ENCODE measurements at regions not wholly inside any gene's neighbourhood (a gene's known extent, or its start where the extent isn't known, plus 50 kb on each side); places are given as distances from the start of the nearest gene placed in this dataset.

- no peak for DNase-seq (ENCODE audit: low read depth)
Measured at GRCh38 chr17:15039366-15039765, 225.8 kb downstream of the PMP22 start.

- peak; percentile 36 for DNase-seq (ENCODE audit: low read depth)
Measured at GRCh38 chr17:15038656-15039055, 226.5 kb downstream of the PMP22 start.

GRCh38 chr17:15036238-15036637, 228.9 kb downstream of the PMP22 start:
- DNase-seq (ENCODE audit: low read depth), result no peak

DNA sequence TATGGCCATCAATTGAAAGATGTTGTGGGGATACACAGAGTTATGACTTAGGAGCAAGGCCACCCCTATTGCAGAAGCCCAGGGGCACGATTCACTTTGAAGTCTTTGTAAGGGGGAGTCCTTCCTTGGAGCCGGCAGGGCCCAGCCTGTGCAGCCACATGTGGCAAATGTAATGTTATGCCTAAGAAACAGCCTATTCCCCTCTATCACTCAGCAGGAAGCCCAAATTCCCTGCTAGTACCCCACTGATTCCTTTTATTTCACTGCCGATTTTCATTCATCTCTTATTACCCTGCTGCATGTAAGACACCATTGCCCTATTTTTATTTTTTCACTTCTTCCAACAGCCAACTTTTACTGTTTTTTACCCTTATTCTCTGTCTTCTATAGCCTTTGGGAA, 233.2 kb downstream of the PMP22 start:
- no peak for DNase-seq (ENCODE audit: low read depth)

- no peak for DNase-seq (ENCODE audit: low read depth)
Measured at GRCh38 chr17:15029469-15029868, 235.7 kb downstream of the PMP22 start.

- no peak for DNase-seq (ENCODE audit: low read depth)
Measured at GRCh38 chr17:15027853-15028252, 237.3 kb downstream of the PMP22 start.

DNA sequence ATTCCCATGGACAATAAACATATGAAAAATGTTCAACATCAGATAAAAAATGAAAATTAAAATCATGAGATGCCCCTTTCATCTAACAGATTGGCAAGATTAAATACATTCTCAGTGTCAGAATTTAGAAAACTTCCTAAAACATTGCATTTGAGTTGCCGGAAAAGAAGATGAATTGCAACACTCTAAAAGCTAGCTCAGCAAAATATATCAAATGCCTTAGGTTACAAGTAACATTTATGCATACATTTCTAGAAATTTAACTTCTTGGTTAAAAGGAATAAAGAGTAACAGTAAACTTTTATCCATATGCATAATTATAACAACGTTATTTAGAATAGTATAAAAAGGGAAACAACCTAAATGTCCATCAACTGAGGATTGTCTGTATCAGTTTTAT, 239.0 kb downstream of the PMP22 start:
- DNase-seq (ENCODE audit: low read depth), result no peak

DNA sequence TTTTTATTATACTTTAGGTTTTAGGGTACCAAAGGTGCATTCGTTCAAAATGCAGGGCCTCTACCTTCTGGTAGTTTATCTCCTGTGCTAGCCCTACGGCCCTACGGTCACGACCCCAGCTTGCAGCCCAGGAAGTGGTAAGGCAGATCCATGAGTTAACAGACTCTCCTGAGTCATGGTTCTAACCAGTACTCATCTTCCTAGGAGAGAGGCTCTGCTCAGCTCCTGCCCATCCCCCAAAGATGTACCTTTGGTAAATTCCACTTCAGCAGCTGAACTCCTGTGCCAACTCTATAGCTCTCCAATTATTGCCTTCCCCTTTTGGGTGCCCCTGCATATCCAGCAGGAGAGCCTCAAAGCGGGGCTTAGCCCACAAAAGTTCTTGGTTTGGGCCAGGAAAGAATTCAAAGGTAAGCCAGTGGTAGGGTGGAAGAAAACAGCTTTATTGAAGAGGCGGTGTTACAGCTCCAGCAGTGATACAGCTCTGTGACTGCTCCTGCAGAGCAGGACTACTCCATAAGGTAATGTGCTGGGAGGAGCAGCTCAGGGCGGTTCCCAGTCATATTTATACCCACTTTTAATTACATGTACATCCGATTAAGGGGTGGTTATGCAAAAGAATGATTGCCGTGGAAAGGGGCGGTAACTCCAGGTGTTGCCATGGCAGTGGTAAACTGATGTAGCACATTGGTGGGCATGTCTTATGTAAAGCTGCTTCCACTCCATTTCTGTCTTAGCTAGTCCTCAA, 241.4 kb downstream of the PMP22 start:
- DNase-seq (ENCODE audit: low read depth), result no peak

DNA sequence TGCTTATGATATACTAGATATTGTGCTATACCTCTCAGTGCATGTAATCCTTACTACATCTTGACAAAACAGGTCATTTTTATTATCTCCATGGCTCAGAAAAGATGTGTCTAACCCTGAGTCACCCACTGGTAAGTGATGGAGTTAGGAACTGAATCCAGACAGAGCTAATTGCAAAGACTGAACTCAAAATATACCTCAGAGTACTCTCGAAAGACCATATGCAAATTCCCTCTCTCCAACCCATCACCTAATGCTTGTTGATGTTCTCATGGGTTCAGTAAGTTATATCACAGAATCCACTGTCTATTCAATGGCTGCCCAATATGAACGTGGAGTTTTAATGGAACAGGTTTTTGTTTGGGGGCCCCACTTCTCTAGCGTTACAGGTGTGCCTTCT, 246.0 kb downstream of the PMP22 start:
- DNase-seq (ENCODE audit: low read depth), result no peak

- DNase-seq (ENCODE audit: low read depth), result no peak
Measured at GRCh38 chr17:15012351-15012980, 252.7 kb downstream of the PMP22 start.

- DNase-seq (ENCODE audit: low read depth), result no peak
Measured at GRCh38 chr17:15009087-15009486, 256.0 kb downstream of the PMP22 start.

GRCh38 chr17:15007147-15007553, 258.0 kb downstream of the PMP22 start:
- no peak for DNase-seq (ENCODE audit: low read depth)

DNA sequence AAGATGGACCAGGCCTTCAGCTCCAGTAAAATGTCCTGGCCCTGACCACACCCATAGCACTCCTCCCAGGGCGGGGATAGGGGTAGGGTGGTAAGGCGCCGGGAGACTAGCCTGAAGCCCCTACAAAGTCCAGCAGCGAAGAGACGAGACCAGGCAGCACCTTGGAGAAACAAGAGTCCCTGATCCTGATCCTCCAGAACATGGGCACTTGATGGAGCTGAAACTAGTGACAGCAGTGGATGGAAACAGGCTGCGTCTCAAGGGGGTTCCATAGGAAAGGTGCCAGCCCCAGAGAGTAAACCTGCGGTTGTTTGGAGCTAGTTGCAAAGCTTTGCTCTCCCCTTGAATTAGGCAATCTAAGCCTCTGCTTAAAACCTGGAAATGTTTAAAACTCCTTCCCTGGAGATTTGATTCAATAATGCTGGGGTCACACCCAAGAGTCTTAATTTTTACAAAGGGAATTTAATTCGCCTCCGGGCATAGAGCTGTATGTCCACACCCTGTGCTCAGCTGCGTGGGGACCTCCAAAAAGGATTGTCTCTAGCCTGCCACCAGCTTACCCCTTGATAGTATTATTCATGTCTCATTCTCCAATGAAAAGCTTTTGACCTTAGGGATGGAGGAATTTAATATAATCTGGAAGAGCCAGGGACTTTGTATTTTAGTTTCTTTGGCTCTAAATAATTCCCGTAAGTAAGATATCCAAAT, 258.6 kb downstream of the PMP22 start:
- DNase-seq (ENCODE audit: low read depth), result no peak

DNA sequence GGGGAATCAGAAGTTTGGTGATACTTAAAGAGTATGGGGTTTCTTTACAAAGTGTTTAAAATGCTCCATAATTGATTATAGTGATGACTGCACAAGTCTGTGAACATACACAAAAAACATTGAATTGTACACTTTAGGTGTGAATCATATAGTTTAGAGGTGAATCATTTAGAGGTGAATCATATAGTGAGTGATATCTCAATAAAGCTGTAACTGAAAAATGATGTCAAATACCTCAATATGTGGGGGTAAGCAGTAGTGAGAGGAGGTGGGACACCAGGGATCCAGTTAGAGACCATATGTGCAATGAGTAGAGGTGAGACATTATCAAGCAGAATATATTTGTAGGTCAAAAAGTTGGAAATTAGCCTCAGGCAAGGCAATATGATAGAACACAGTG, 264.5 kb downstream of the PMP22 start:
- DNase-seq (ENCODE audit: low read depth), result no peak

GRCh38 chr17:14997290-14997689, 267.8 kb downstream of the PMP22 start:
- no peak for DNase-seq (ENCODE audit: low read depth)

DNA sequence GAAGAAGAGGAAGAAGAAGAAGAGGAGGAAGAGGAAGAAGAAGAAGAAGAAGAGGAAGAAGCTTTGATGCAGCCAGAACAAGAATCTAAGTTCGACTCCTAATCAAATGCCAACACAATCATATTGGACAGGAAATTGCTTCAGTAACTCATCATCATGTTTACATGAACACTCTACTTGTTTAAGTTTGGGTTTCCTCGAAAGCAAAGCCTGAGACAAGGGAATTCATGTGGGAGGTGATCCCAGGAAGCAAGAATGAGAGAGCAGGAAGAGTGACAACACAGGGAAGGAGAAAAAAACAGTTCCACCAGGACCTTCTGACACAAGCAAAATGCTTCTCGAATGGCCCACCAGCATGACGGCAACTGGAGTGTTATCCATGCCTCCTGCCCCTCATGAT, 279.0 kb downstream of the PMP22 start:
- DNase-seq (ENCODE audit: low read depth), result no peak

GRCh38 chr17:14972844-14973243, 292.3 kb downstream of the PMP22 start:
- no peak for DNase-seq (ENCODE audit: low read depth)

DNA sequence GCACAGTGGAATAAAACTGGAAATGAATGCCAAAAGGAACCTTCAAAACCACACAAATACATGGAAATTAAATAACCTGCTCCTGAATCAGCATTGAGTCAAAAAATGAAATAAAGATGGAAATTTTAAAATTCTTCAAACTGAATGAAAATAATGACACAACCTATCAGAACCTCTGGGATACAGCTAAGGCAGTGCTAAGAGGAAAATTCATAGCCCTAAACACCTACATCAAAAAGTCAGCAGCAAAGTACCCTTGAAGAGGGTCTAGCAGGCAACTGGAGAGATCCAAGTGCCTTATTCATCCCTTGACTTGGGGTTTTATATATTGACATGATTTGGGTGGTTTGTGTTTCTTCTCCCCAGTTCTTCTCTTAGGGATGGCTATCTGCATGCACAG, 294.1 kb downstream of the PMP22 start:
- no peak for DNase-seq (ENCODE audit: low read depth)

GRCh38 chr17:14959106-14959648, 305.9 kb downstream of the PMP22 start:
- no peak for DNase-seq (ENCODE audit: low read depth)

DNA sequence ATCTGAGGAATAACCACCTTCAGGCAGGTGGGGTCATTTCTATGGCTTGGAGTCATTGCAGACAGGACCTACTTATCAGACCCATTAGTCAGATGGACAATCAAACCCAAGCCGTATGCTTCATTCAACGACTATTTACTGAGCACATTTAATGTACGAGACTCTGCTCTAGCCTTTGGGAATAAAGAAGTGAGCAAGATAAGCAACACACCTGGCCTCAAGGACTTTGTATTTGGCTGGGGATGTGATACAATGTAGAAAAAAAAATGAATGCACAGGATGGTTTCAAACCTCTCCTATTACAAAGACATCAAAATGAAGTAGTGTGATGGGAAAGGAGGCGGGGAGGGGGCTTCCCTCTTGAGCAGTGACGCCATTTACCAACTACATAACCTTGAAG, 311.7 kb downstream of the PMP22 start:
- no peak for DNase-seq (ENCODE audit: low read depth)

DNA sequence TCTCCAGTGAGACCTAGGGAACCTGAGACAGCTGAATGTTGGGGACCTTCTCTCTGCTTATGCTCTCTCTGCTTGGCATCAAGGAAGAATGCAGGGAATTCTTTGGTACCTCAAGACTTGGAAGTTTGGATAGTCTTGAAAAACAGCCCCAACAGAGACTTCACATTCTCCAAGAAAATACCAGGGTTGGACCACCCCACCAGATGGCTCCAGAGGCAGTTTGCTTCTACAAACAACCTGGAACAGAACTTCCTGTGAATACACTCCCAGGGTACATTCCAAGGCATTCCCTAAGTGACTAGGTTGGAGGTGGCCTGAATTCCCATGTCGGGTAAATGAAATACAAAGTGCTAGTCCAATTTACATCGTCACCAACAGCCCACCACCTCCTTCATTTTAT, 314.4 kb downstream of the PMP22 start:
- DNase-seq (ENCODE audit: low read depth), result no peak

DNA sequence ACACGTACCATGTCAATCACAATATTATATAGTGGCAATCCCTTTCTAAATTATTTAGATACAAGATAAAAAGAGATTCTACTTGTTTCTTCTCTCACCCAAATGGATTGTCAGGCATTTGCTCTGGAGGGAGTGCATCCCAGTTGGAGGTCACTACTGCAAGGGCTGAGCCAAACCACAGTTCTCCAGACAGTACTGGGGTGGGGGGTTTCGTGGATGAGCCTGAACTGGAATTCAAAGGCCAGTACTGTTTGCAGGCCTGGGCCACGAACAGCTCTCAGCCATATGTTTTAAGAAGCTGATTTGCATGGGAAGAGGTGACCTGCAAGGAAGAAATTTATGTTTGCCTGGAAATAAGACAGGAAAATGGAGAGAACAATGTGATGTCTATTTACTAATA, 314.9 kb downstream of the PMP22 start:
- no peak for DNase-seq (ENCODE audit: low read depth)

GRCh38 chr17:14947671-14948070, 317.5 kb downstream of the PMP22 start:
- no peak for DNase-seq (ENCODE audit: low read depth)
